ENCODE measurements at regions not wholly inside any gene's neighbourhood (a gene's known extent, or its start where the extent isn't known, plus 50 kb on each side); places are given as distances from the start of the nearest gene placed in this dataset.

DNA sequence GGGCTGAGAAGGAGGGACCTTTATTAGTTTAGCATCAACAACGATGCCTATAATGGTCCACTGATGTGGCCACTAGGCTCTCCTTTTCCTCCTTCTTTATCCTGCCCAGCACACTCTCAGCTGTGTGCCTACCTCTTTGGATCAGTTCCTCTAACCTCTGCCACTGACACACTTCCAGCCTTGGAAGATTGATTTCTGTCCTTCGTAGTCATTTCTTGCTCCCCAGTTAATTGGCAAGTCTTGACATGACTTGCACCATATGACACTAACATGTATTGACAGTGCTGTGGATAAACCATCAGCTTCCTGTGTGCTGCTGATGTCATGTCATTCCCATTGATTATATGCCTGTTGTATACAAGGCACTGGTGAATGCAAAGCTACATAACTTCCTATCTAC lies 90.2 kb upstream of the PLEKHG7 start:
- TF ChIP-seq, protein P1, sequence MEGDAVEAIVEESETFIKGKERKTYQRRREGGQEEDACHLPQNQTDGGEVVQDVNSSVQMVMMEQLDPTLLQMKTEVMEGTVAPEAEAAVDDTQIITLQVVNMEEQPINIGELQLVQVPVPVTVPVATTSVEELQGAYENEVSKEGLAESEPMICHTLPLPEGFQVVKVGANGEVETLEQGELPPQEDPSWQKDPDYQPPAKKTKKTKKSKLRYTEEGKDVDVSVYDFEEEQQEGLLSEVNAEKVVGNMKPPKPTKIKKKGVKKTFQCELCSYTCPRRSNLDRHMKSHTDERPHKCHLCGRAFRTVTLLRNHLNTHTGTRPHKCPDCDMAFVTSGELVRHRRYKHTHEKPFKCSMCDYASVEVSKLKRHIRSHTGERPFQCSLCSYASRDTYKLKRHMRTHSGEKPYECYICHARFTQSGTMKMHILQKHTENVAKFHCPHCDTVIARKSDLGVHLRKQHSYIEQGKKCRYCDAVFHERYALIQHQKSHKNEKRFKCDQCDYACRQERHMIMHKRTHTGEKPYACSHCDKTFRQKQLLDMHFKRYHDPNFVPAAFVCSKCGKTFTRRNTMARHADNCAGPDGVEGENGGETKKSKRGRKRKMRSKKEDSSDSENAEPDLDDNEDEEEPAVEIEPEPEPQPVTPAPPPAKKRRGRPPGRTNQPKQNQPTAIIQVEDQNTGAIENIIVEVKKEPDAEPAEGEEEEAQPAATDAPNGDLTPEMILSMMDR (conservative IDR thresholded peaks at IDR 0.05; ENCODE audit: low read depth, low read length): no peak
- TF ChIP-seq EZH2 (IDR thresholded peaks at IDR 0.05; ENCODE audit: low read length, unreplicated experiment): no peak
